Pancreas (tissue), 10 donors: ENCODE measurements at regions not wholly inside any gene's neighbourhood (a gene's known extent, or its start where the extent isn't known, plus 50 kb on each side); places are given as distances from the start of the nearest gene placed in this dataset.

ENCODE experiments used
- ATAC-seq, 4 donors: fragments of 200-7000 bp; cut with Tn5 transposase; one replicate each; pipeline versions ENCODE4 v1.8.0 to v1.9.1; 2020; ENCODE audit warnings: mild to moderate bottlenecking in 4 of 4, moderate library complexity in 4 of 4
- DNase-seq, 6 donors: peaks; one replicate each; pipeline ENCODE4 v3.0.0-alpha.2; 2020
- FAIRE-seq: peaks from 2 replicates; lab custom pipeline; 2012; peaks lifted over from hg19 to GRCh38; lab: Jason Lieb, UNC
- H3K27ac ChIP-seq, 4 donors: fragments of 200-600 bp; sonication (generic); 1 replicate in 3 of 4; 2 replicates in 1 of 4; pipeline versions ENCODE4 v1.5.0 to v1.8.0; 2020
- H3K27me3 ChIP-seq, 4 donors: fragments of 200-600 bp; one replicate each; pipeline ENCODE4 v1.8.0; 2021
- H3K36me3 ChIP-seq, 3 donors: fragments of 200-600 bp; sonication (generic) in 1 of 3; one replicate each; pipeline versions ENCODE4 v1.5.0 to v1.8.0; 2020 to 2021
- H3K4me1 ChIP-seq, 3 donors: fragments of 200-600 bp; one replicate each; pipeline ENCODE4 v1.8.0; 2021
- H3K4me3 ChIP-seq, 4 donors: fragments of 200-600 bp; sonication (generic) in 2 of 4; one replicate each; pipeline versions ENCODE4 v1.5.0 to v1.8.0; 2020 to 2021
- H3K9me3 ChIP-seq, 4 donors: fragments of 200-600 bp; one replicate each; pipeline ENCODE4 v1.8.0; 2021
- WGBS, 2 donors: extraction: QIAGEN DNeasy Blood & Tissue Kit; methylation state at CpG; one replicate each; pipeline ENCODE4 v1.1.7; 2013; 5-methylcytosine and 5-hydroxymethylcytosine counted together
- intact Hi-C, 3 donors: fragments of 100-400 bp; cut with DNase I; formaldehyde crosslinking; loops; one replicate each; pipeline versions ENCODE4 v1.11.1 to v1.14.2; 2022
- TF ChIP-seq, protein P1 (sequence below), 4 donors: fragments of 200-600 bp; sonication (generic) in 3 of 4; IDR thresholded peaks; one replicate each; pipeline versions ENCODE4 v1.5.0 to v1.8.0; 2021; ENCODE audit warnings: antibody characterized with exemption in 4 of 4
- donor health status: healthy with polysubstance abuse.
- donor health status: DM: no; HTN: no; CAD: no; lungs with moderate emphysema.
- donor health status: DM: no; HTN: no; CAD: no.
- donor health status: control.
- donor health status: control.
- donor health status: Bipolar disorder and iron deficiency.
- donor health status: DM: yes; HTN: yes; CAD: no.
- donor health status: DM: no; HTN: no; CAD: no.
- donor health status: DM: no; HTN: no; CAD: no.
- donor health status: DM: yes; HTN: yes; CAD: no.

DNA sequence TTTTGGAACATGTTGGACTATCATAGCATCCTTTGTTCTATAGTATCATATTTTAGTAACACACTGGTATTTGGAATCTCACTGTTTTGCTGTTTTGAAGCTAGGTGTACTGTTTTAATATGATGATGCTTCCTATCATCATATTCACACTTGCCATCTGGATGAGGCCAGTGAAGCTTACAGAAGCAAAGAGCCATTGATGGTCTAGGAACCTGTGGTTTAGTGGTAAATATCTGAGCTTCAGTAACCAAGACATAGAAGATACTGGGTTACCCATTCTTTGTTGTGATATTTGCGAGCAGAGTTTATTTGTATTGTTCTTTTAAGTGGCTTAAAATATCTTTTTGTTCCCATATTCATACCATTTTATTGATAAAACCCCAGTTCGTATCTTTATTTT is 304.1 kb downstream of the SATB1 start:
- FAIRE-seq (no peak), DNase-seq (no peak), ATAC-seq (no peak)
- 79 to 87% methylated on average over 2 of the region's 2 CpGs for WGBS, 2 donors
- Histone ChIP-seq H3K27ac (no peak overlapping the region), H3K4me1 (no peaks in the 10 kb centered on the region), H3K9me3 (no peaks in the 10 kb centered on the region), H3K36me3 (no peaks in the 10 kb centered on the region), H3K27me3 (no peaks in the 10 kb centered on the region), H3K4me3 (no peak overlapping the region)
- TF ChIP-seq, protein P1, sequence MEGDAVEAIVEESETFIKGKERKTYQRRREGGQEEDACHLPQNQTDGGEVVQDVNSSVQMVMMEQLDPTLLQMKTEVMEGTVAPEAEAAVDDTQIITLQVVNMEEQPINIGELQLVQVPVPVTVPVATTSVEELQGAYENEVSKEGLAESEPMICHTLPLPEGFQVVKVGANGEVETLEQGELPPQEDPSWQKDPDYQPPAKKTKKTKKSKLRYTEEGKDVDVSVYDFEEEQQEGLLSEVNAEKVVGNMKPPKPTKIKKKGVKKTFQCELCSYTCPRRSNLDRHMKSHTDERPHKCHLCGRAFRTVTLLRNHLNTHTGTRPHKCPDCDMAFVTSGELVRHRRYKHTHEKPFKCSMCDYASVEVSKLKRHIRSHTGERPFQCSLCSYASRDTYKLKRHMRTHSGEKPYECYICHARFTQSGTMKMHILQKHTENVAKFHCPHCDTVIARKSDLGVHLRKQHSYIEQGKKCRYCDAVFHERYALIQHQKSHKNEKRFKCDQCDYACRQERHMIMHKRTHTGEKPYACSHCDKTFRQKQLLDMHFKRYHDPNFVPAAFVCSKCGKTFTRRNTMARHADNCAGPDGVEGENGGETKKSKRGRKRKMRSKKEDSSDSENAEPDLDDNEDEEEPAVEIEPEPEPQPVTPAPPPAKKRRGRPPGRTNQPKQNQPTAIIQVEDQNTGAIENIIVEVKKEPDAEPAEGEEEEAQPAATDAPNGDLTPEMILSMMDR (IDR thresholded peaks at IDR 0.05), result no peak
- intact Hi-C loops, result no loop called here

DNA sequence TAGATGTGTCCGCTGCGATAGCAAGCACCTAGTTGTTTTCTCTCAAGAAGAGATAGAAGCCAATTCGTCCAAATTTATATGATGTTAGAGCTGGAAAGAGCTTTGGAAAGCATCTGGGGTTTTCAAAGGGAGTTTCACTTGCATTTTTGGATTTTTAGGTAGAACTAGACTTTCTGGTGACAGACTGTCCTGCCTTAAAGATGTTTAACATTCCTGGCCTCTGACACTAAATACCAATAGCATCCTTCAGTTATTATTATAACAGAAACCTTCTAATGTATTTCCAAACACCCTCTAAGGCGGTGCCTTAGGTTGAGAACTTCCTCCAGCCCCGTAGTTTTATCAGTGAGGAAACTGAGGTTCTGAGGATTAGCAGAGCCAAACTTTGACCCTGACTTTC is 305.3 kb downstream of the SATB1 start:
- H3K9me3 ChIP-seq, result no peaks in the 10 kb centered on the region
- H3K27me3 ChIP-seq, result no peaks in the 10 kb centered on the region
- no peak overlapping the region for H3K4me3 ChIP-seq
- DNase-seq (no peak), FAIRE-seq (no peak), ATAC-seq (no peak)
- no peaks in the 10 kb centered on the region for H3K4me1 ChIP-seq
- H3K27ac ChIP-seq, result no peak overlapping the region
- no peaks in the 10 kb centered on the region for H3K36me3 ChIP-seq
- 68 to 82% methylated on average over 5 of the region's 5 CpGs for WGBS, 2 donors
- intact Hi-C loops, result no loop called here
- TF ChIP-seq, protein P1 (IDR thresholded peaks at IDR 0.05), result no peak

- ATAC-seq (no peak), DNase-seq (no peak), FAIRE-seq (no peak)
- intact Hi-C loops, result no loop called here
- Histone ChIP-seq H3K27me3 (no peaks in the 10 kb centered on the region), H3K27ac (no peak overlapping the region), H3K36me3 (no peaks in the 10 kb centered on the region), H3K4me3 (no peak overlapping the region), H3K9me3 (no peaks in the 10 kb centered on the region), H3K4me1 (no peaks in the 10 kb centered on the region)
- 90 to 94% methylated on average over 4 of the region's 4 CpGs for WGBS, 2 donors
- TF ChIP-seq, protein P1 (IDR thresholded peaks at IDR 0.05), result no peak
Observed at GRCh38 chr3:18114894-18115293, 310.2 kb downstream of the SATB1 start.

DNA sequence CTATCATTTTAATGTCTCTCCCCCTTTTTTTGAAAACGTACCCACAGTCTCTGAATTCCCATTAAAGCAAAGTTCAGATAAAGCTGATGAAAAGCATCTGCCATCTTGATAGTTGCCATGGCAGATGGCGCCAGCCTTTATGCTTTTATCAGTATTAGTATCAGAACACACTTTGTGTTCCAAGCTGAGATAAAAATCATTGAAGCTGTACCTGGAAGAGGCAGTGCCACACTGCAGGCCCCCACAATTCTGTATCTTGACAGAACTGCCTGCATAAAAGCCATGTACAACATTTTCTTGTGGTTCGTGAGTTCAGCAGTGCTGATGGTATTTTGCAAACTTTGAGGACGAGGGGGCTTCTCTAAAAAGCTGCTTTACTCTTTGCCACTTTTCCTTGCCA is 311.7 kb downstream of the SATB1 start:
- TF ChIP-seq, protein P1 (IDR thresholded peaks at IDR 0.05), result no peak
- DNase-seq (no peak), FAIRE-seq (no peak), ATAC-seq (no peak)
- no peaks in the 10 kb centered on the region for H3K27me3 ChIP-seq
- no peak overlapping the region for H3K4me3 ChIP-seq
- no peaks in the 10 kb centered on the region for H3K4me1 ChIP-seq
- intact Hi-C loops, result no loop called here
- no peaks in the 10 kb centered on the region for H3K9me3 ChIP-seq
- H3K36me3 ChIP-seq, result no peaks in the 10 kb centered on the region
- WGBS, 2 donors, result 64 to 68% methylated on average over 4 of the region's 4 CpGs
- no peak overlapping the region for H3K27ac ChIP-seq

- no peak for DNase-seq
- no peak for FAIRE-seq
- H3K4me3 ChIP-seq, result no peak overlapping the region
- H3K9me3 ChIP-seq, result no peaks in the 10 kb centered on the region
- ATAC-seq, result no peak
- H3K27ac ChIP-seq, result no peak overlapping the region
- TF ChIP-seq, protein P1 (IDR thresholded peaks at IDR 0.05), result no peak
- no peaks in the 10 kb centered on the region for H3K27me3 ChIP-seq
- H3K36me3 ChIP-seq, result no peaks in the 10 kb centered on the region
- intact Hi-C loops, result no loop called here
- WGBS, 2 donors, result 61 to 67% methylated on average over 5 of the region's 5 CpGs
- H3K4me1 ChIP-seq, result no peaks in the 10 kb centered on the region
Observed at GRCh38 chr3:18112674-18113375, 312.3 kb downstream of the SATB1 start.
